NCI-H2196 (cell line): ENCODE measurements at regions not wholly inside any gene's neighbourhood (a gene's known extent, or its start where the extent isn't known, plus 50 kb on each side); places are given as distances from the start of the nearest gene placed in this dataset.
"Not testable (repeated sequence)": the region's sequence is repeated elsewhere in the genome, so short reads cannot be mapped to it uniquely, and the experiment has no call there.

Source experiments
- DNase-seq: peaks from one replicate; lab custom pipeline; 2025; ENCODE audit not compliant: unreplicated experiment; lab: John Stamatoyannopoulos, UW

DNA sequence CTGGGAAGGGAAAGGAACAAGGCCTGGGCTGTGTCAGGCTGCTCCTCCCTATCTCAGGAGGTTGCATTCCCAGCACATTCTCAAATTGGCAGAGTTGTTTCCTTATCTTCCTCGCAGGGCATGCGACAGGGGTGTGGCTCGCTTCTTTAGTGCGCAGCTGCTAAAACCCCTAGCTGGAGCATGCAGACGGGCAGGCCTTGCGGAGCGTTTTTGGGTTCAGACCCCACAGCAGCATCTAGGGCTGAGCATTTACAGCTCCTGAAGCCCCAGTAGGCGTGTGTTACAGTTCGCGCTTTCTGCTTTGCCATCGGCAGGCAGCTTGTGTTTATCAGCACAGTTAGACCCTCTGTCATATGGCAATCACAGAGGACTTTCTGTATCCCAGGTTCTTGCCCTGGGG lies 392.4 kb downstream of the TECRL start:
- DNase-seq = no peak

GRCh38 chr4:64014647-64015046 lies 394.6 kb downstream of the TECRL start:
- no peak for DNase-seq

DNA sequence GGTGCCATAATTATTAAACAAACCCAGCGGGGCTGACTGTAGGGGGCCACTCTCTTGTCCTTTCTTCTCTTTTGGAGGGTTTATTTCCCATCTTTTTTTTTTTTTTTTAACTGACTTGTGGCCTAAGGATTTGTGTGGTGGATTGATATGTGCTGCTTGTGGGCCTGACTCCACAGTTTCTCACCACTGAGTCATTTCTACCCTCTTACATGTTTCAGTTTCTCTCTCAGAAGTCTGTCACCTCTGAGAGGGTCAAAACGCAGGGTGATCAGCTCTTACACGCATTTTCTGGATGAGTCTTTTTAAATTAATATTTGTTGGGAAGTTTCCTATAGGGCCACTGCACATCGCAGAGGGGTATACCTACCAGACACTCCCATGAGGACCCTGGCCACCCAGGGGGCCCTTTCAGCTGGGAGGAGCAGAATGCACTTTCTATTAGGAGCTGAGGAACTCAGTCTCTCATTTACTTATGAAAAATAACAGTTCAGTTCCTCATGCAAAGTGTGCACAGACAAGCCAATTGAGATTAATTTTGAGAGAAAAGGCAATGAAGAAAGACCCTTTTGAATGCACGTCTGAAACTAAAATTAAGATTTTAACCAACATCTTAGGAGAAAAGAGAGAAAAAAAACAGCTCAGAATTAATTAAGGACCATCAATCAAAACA lies 407.9 kb downstream of the TECRL start:
- DNase-seq = no peak

DNA sequence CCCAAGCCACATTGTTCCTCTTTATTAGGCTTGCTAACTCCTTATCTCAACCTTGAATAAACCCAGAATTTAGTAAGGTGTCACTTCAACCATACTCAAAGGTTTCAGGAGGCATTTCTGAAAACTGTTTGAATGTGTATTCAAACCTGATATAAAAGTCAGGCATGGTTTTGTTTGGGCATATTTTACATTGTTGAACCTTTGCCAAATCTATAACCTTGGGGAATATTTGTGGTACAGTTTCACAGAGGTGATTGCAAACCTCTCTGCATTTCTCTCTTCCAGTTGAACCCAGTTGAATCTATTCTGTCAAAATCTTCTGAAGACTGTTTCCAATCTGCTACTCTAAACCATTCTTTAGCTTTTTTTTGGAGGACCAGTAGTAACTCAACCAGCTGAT lies 409.0 kb downstream of the TECRL start:
- no peak for DNase-seq

GRCh38 chr4:63986253-63986652 lies 423.0 kb downstream of the TECRL start:
- no peak for DNase-seq

DNA sequence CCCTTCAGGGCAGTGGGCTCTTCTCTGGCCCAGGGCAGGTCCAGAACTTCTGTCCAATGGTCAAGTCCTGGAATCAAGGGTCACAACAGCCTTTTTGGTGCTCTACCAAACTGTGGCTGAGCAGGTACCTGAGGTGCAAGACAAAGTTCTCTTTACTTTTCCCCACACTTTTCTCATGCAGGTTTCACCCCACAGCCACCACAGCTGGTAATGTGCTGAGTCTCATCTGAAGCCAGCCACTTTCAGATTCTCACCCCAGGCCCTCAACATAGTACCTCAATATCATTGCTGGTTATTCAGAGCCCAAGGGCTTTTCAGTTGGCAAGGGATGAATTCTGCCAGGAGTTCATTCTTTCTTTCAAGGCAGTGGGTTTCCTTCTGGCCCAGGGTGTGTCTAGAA lies 426.0 kb downstream of the TECRL start:
- no peak for DNase-seq

DNA sequence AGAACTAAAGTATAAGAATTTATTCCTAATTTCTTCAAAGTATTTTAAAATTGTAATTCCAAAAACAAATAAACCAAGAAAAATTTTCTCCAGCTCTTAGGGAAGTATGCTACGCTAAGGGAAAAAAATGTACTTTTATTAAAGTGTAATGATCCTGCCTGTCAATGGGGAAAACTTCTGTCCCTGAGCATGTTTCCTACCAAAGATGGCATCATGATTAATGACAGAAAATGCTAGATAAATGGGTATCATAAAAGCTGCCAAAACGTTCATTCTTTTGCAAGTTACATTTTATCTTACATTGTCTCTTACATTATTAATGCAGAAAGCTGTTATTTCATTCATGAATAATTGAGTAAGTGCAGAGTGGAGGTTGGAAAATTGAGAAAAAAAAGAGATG lies 443.4 kb downstream of the TECRL start:
- no peak for DNase-seq

DNA sequence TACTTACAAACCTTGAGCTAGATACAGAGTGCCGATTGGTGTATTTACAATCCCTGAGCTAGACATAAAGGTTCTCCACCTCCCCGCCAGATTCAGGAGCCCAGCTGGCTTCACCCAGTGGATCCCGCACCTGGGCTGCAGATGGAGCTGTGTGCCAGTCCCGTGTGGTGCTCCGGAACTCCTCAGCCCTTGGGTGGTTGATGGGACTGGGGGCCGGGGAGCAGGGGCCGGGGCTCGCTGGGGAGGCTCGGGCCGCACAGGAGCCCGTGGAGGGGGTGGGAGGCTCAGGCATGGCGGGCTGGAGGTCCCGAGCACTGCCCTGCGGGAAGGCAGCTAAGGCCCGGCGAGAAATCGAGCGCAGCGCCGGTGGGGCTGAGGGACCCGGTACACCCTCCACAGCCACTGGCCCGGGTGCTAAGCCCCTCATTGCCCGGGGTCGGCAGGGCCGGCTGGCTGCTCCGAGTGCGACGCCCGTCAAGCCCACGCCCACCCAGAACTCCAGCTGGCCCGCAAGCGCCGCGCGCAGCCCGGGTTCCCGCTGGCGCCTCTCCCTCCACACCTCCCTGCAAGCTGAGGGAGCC lies 466.5 kb downstream of the TECRL start:
- DNase-seq = not testable (repeated sequence)

DNA sequence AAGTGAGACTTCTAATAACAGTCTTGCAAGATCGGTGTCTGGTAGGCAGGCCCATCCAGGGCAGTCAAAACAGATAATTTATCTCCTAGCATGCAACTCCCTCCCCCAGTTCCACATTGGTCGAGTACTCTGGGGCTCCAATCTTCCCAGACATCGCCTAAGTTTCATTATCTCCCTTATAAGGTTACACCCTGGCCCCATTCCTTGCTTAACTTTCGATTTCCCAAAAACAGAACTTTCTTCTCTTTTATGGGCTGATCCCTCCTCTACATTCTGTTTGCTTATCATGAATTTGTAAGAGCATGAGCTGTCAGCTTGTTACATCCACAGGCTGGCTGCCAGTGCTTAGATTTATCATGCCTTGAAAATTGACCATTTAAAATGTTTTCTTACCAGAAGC lies 471.3 kb downstream of the TECRL start:
- DNase-seq = no peak

- no peak for DNase-seq
Measured at GRCh38 chr4:63922146-63922545, 487.1 kb downstream of the TECRL start.

GRCh38 chr4:63921561-63921960 lies 487.7 kb downstream of the TECRL start:
- no peak for DNase-seq

- DNase-seq = no peak
Measured at GRCh38 chr4:63919636-63920365, 489.4 kb downstream of the TECRL start.

GRCh38 chr4:63906660-63907183 lies 502.5 kb downstream of the TECRL start:
- no peak for DNase-seq

- DNase-seq = no peak
Measured at GRCh38 chr4:63904201-63904600, 505.0 kb downstream of the TECRL start.

- DNase-seq = no peak
Measured at GRCh38 chr4:63901304-63901703, 507.9 kb downstream of the TECRL start.

DNA sequence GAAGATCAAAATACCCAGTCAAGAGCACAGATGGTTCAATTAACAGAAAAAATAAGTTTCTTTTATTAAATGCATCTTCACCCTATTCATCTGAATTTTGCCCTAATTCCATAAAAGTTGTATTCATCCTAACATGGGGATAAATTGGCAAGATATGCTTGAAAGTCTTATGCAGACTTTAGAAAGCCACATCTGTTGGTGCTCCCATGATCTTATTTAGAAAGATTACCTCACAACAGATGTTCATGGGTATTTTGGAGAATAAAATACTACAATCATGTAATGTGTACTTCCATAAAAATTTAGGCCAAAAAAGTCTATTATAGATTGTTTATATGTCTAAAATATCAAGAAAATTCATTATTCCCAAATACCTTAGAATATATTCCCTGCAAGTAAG lies 510.3 kb downstream of the TECRL start:
- DNase-seq = no peak

GRCh38 chr4:63894161-63894560 lies 515.1 kb downstream of the TECRL start:
- no peak for DNase-seq

DNA sequence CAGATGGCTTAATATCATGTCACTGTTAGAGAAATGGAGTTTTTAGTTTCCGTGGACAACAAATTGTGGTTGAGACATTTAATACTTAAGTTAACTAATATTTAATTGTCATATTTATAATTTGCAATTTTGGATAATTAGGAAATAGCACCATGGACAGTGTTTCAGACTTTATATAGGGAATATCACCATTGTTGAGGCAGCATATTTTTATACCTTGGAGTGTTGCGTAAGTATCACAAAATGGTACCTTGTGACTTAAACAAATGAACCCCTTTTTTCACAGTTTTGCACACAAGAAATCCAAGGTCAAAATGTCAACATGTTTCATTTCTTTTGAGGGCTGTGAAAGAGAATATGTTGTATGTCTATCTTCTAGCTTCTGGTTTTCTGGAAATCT lies 539.9 kb downstream of the TECRL start:
- DNase-seq = no peak

DNA sequence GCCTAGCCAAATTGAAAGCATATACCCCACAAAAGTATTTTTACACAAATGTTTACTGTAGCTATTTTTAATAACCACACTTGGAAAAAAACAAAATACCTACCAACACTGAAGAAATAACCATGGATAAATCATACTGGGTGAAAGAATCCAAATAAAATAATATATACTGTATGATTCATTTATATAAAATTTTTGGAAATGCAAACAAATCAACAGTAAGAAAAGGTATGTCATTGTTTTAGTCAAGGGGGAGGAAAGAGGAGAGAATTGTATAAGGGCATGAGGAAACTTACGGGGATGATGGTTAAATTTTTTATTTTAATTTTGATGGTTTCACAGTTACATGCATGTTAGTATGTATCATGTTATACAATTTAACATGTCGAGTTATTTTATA lies 557.8 kb downstream of the TECRL start:
- DNase-seq = no peak

DNA sequence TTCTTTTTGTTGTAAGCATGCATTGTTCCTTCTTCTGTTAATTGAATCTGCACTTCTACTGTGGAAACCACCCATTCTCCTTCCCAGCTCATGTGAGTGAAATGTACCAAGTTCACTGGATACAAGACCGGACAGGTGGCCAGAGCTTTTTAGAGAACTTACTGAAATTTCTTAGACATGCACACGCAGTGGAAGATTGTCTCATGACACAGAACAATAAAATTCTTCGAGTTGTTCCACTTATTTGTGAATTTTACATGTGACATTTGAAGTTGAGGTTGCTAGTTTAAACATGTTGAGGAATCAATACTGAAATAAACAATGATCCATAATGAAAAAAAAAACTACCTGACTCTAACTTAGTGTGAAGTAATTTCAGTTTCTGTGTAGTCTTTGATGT lies 568.0 kb downstream of the TECRL start:
- DNase-seq = no peak

- no peak for DNase-seq
Measured at GRCh38 chr4:63831590-63832155, 577.6 kb downstream of the TECRL start.
